ENCODE measurements at regions not wholly inside any gene's neighbourhood (a gene's known extent, or its start where the extent isn't known, plus 50 kb on each side); places are given as distances from the start of the nearest gene placed in this dataset.

DNA sequence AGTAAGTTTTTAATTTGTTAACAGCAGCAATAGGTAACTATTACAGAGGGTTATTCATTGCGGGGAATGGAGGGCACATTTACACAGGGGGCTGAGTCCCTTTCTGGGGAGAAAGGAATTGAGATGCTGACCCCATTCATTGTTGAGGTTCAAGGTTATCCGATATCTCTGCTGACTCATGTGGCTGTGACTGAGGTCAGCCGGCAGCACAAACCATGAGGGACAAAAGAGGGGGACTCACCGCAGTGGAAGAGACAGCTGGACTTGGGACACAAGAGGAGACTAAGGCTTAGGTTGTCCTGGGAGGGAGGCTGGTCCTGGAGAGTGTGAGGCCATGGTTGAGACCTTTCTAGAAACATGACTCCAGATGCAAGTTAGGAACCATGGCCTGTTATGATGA, 119.1 kb upstream of the XYLT1 start:
- no peak overlapping the region for H3K27ac Mint-ChIP-seq
- no peak for TF ChIP-seq SMAD4 (CRISPR knock-in tag; IDR thresholded peaks at IDR 0.05)
- TF ChIP-seq ATF2 (CRISPR knock-in tag; IDR thresholded peaks at IDR 0.05; ENCODE audit: borderline replicate concordance, low read depth), result no peak
- no peaks in the 10 kb centered on the region; the same call in 1 of the 2 replicates for H3K27me3 Mint-ChIP-seq (ENCODE audit: low read depth)
- H3K9me3 Mint-ChIP-seq, result peaks cover 22% of the 10 kb centered on the region
- DNase-seq (ENCODE audit: low spot score) (no peak), ATAC-seq (no peak)
- no peak overlapping the region for H3K4me3 Mint-ChIP-seq
- POLR2A ChIA-PET, result no interaction called here
- peaks cover 2% of the 10 kb centered on the region; the same call in 1 of the 2 replicates for H3K36me3 Mint-ChIP-seq
- H3K4me1 Mint-ChIP-seq, result 0 out of 2 replicates have a peak, but pooled peaks cover 3% of the 10 kb centered on the region
- CTCF ChIA-PET, result interaction anchor here (2.7 kb wide), 1 partner anchor 10 kb away, joined by 15 read pairs; no protein-coding TSS in a partner anchor

- no peak for DNase-seq (ENCODE audit: low spot score)
- peaks cover 37% of the 10 kb centered on the region for H3K9me3 Mint-ChIP-seq
- H3K27ac Mint-ChIP-seq, result no peak overlapping the region
- no peak for TF ChIP-seq SP1 (CRISPR knock-in tag; conservative IDR thresholded peaks at IDR 0.05)
- TF ChIP-seq ZNF532 (CRISPR knock-in tag; IDR thresholded peaks at IDR 0.05; ENCODE audit: borderline replicate concordance), result no peak
- TF ChIP-seq FOXK1 (CRISPR knock-in tag; IDR thresholded peaks at IDR 0.05), result no peak
- TF ChIP-seq, protein P1, sequence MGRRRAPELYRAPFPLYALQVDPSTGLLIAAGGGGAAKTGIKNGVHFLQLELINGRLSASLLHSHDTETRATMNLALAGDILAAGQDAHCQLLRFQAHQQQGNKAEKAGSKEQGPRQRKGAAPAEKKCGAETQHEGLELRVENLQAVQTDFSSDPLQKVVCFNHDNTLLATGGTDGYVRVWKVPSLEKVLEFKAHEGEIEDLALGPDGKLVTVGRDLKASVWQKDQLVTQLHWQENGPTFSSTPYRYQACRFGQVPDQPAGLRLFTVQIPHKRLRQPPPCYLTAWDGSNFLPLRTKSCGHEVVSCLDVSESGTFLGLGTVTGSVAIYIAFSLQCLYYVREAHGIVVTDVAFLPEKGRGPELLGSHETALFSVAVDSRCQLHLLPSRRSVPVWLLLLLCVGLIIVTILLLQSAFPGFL (CRISPR knock-in tag; IDR thresholded peaks at IDR 0.05; ENCODE audit: borderline replicate concordance), result no peak
- no peak for TF ChIP-seq MLX (CRISPR knock-in tag; IDR thresholded peaks at IDR 0.05)
- TF ChIP-seq TCF7 (CRISPR knock-in tag; IDR thresholded peaks at IDR 0.05; ENCODE audit: low read depth), result no peak
- TF ChIP-seq GABPB1 (CRISPR knock-in tag; IDR thresholded peaks at IDR 0.05), result no peak
- TF ChIP-seq RORB (CRISPR knock-in tag; IDR thresholded peaks at IDR 0.05), result no peak
- no peak for TF ChIP-seq NR1H2 (CRISPR knock-in tag; IDR thresholded peaks at IDR 0.05)
- no peak for TF ChIP-seq NFATC4 (CRISPR knock-in tag; IDR thresholded peaks at IDR 0.05)
- TF ChIP-seq, protein P2, sequence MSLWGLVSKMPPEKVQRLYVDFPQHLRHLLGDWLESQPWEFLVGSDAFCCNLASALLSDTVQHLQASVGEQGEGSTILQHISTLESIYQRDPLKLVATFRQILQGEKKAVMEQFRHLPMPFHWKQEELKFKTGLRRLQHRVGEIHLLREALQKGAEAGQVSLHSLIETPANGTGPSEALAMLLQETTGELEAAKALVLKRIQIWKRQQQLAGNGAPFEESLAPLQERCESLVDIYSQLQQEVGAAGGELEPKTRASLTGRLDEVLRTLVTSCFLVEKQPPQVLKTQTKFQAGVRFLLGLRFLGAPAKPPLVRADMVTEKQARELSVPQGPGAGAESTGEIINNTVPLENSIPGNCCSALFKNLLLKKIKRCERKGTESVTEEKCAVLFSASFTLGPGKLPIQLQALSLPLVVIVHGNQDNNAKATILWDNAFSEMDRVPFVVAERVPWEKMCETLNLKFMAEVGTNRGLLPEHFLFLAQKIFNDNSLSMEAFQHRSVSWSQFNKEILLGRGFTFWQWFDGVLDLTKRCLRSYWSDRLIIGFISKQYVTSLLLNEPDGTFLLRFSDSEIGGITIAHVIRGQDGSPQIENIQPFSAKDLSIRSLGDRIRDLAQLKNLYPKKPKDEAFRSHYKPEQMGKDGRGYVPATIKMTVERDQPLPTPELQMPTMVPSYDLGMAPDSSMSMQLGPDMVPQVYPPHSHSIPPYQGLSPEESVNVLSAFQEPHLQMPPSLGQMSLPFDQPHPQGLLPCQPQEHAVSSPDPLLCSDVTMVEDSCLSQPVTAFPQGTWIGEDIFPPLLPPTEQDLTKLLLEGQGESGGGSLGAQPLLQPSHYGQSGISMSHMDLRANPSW (CRISPR knock-in tag; conservative IDR thresholded peaks at IDR 0.05; ENCODE audit: low read depth), result no peak
- TF ChIP-seq, protein P3, sequence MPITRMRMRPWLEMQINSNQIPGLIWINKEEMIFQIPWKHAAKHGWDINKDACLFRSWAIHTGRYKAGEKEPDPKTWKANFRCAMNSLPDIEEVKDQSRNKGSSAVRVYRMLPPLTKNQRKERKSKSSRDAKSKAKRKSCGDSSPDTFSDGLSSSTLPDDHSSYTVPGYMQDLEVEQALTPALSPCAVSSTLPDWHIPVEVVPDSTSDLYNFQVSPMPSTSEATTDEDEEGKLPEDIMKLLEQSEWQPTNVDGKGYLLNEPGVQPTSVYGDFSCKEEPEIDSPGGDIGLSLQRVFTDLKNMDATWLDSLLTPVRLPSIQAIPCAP (CRISPR knock-in tag; IDR thresholded peaks at IDR 0.05), result no peak
- TF ChIP-seq, protein P4, sequence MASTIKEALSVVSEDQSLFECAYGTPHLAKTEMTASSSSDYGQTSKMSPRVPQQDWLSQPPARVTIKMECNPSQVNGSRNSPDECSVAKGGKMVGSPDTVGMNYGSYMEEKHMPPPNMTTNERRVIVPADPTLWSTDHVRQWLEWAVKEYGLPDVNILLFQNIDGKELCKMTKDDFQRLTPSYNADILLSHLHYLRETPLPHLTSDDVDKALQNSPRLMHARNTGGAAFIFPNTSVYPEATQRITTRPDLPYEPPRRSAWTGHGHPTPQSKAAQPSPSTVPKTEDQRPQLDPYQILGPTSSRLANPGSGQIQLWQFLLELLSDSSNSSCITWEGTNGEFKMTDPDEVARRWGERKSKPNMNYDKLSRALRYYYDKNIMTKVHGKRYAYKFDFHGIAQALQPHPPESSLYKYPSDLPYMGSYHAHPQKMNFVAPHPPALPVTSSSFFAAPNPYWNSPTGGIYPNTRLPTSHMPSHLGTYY (CRISPR knock-in tag; IDR thresholded peaks at IDR 0.05), result no peak
- TF ChIP-seq MXD4 (CRISPR knock-in tag; IDR thresholded peaks at IDR 0.05; ENCODE audit: borderline replicate concordance), result no peak
- no peak for TF ChIP-seq USF2 (CRISPR knock-in tag; IDR thresholded peaks at IDR 0.05)
- TF ChIP-seq, protein P5, sequence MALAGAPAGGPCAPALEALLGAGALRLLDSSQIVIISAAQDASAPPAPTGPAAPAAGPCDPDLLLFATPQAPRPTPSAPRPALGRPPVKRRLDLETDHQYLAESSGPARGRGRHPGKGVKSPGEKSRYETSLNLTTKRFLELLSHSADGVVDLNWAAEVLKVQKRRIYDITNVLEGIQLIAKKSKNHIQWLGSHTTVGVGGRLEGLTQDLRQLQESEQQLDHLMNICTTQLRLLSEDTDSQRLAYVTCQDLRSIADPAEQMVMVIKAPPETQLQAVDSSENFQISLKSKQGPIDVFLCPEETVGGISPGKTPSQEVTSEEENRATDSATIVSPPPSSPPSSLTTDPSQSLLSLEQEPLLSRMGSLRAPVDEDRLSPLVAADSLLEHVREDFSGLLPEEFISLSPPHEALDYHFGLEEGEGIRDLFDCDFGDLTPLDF (CRISPR knock-in tag; IDR thresholded peaks at IDR 0.05), result no peak
- TF ChIP-seq CREB1 (CRISPR knock-in tag; IDR thresholded peaks at IDR 0.05), result no peak
- H3K36me3 Mint-ChIP-seq, result peaks cover 15% of the 10 kb centered on the region
- CTCF ChIA-PET, result no interaction called here
- H3K27me3 Mint-ChIP-seq (ENCODE audit: low read depth), result peaks cover 2% of the 10 kb centered on the region
- H3K4me1 Mint-ChIP-seq, result no peaks in the 10 kb centered on the region
- ATAC-seq, result no peak
- no peak overlapping the region for H3K4me3 Mint-ChIP-seq
- POLR2A ChIA-PET, result no interaction called here
These were observed 114.8 kb upstream of the XYLT1 start for GRCh38 chr16:17585449-17586074.

All from WTC11 (cell line).